H1 (cell line): ENCODE measurements at regions not wholly inside any gene's neighbourhood (a gene's known extent, or its start where the extent isn't known, plus 50 kb on each side); places are given as distances from the start of the nearest gene placed in this dataset.

Experiments
- CTCF ChIA-PET: fragments of 300-600 bp; sonication (Branson Sonifier 250); formaldehyde crosslinking; loops from one replicate; lab custom pipeline; 2021; ENCODE audit not compliant: partially characterized antibody; lab: Charles Lee
- POLR2A ChIA-PET: fragments of 300-600 bp; sonication (Branson Sonifier 250); formaldehyde crosslinking; loops from one replicate; lab custom pipeline; 2021; ENCODE audit warnings: inconsistent platforms; ENCODE audit not compliant: partially characterized antibody; lab: Charles Lee
- DNase-seq, 2 experiments: peaks; one replicate each; pipeline versions ENCODE4 v3.0.0 to v3.0.0-alpha.2; 2010 to 2022; ENCODE audit warnings: low spot score in 2 of 2, low read depth in 1 of 2, mixed read lengths in 1 of 2
- FAIRE-seq: peaks from 2 replicates; lab custom pipeline; 2011; peaks lifted over from hg19 to GRCh38; lab: Jason Lieb, UNC
- H2AFZ ChIP-seq: 2 replicates; pipeline ENCODE4 v1.8.1; 2012; ENCODE audit warnings: low read length, inconsistent platforms
- H2AK5ac ChIP-seq: 2 replicates; pipeline ENCODE4 v1.6.1; 2013; ENCODE audit warnings: low read depth, low read length
- H2BK120ac ChIP-seq: replicated peaks from 2 replicates; pipeline ENCODE3; 2013; ENCODE audit warnings: low read depth, low read length, inconsistent platforms
- H2BK12ac ChIP-seq: 2 replicates; pipeline ENCODE4 v1.6.1; 2013; ENCODE audit warnings: low read depth, low read length
- H2BK15ac ChIP-seq: 2 replicates; pipeline ENCODE4 v1.6.1; 2013; ENCODE audit warnings: low read length
- H2BK20ac ChIP-seq: 2 replicates; pipeline ENCODE4 v1.6.1; 2013; ENCODE audit warnings: low read length
- H2BK5ac ChIP-seq: 2 replicates; pipeline ENCODE4 v1.6.1; 2013; ENCODE audit warnings: low read depth, low read length
- H3K14ac ChIP-seq: 2 replicates; pipeline ENCODE4 v1.6.1; 2013; ENCODE audit warnings: inconsistent platforms; ENCODE audit not compliant: insufficient read length
- H3K18ac ChIP-seq: 2 replicates; pipeline ENCODE4 v1.6.1; 2013; ENCODE audit warnings: low read length; ENCODE audit errors: extremely low read depth
- H3K23ac ChIP-seq: 2 replicates; pipeline ENCODE4 v1.6.1; 2013; ENCODE audit warnings: inconsistent platforms; ENCODE audit not compliant: insufficient read length
- H3K23me2 ChIP-seq: 2 replicates; pipeline ENCODE4 v1.6.1; 2013; ENCODE audit warnings: low read depth, low read length
- H3K27ac ChIP-seq: 2 replicates; pipeline ENCODE4 v1.6.1; 2011; ENCODE audit warnings: low read depth, low read length, inconsistent platforms
- H3K27me3 ChIP-seq, 4 experiments: replicated peaks in 1 of 4; 1 replicate in 1 of 4; 2 replicates in 3 of 4; pipeline versions ENCODE4 v1.6.1 to v1.8.1; 2011 to 2013; ENCODE audit warnings: low read length in 3 of 4, mild to moderate bottlenecking in 3 of 4, inconsistent platforms in 2 of 4, mixed read lengths in 2 of 4, moderate library complexity in 1 of 4; ENCODE audit not compliant: control insufficient read depth in 3 of 4, insufficient read depth in 3 of 4; ENCODE audit errors: extremely low read depth in 1 of 4
- H3K36me3 ChIP-seq, 4 experiments: 2 replicates each; pipeline versions ENCODE4 v1.6.1 to v1.8.1; 2011 to 2013; ENCODE audit warnings: mild to moderate bottlenecking in 4 of 4, low read length in 3 of 4, moderate library complexity in 2 of 4, control low read depth in 1 of 4, inconsistent platforms in 1 of 4; ENCODE audit not compliant: insufficient read depth in 4 of 4, control insufficient read depth in 2 of 4
- H3K4ac ChIP-seq: replicated peaks from 2 replicates; pipeline ENCODE3; 2013; ENCODE audit warnings: low read length, low read depth, mixed read lengths, inconsistent platforms; ENCODE audit not compliant: insufficient read length
- H3K4me1 ChIP-seq, 4 experiments: replicated peaks in 1 of 4; 1 replicate in 1 of 4; 2 replicates in 3 of 4; pipeline versions ENCODE4 v1.6.1 to v1.8.1; 2011 to 2013; ENCODE audit warnings: low read length in 3 of 4, inconsistent platforms in 2 of 4, mixed read lengths in 1 of 4; ENCODE audit not compliant: insufficient read depth in 4 of 4, control insufficient read depth in 3 of 4
- H3K4me2 ChIP-seq, 2 experiments: 2 replicates each; pipeline versions ENCODE4 v1.6.1 to v1.8.1; 2011 to 2013; ENCODE audit warnings: low read depth in 2 of 2, low read length in 2 of 2, control low read depth in 1 of 2, inconsistent platforms in 1 of 2, mild to moderate bottlenecking in 1 of 2; ENCODE audit not compliant: insufficient read depth in 1 of 2
- H3K4me3 ChIP-seq, 4 experiments: fragments of 200-600, 300-600 bp in 1 of 4; sonication (generic), shearing (Covaris generic), sonication (Bioruptor Twin) in 1 of 4; 2 replicates each; pipeline versions ENCODE4 v1.5.1 to v1.8.1; 2011 to 2016; ENCODE audit warnings: low read length in 4 of 4, low read depth in 3 of 4, control low read depth in 2 of 4, inconsistent platforms in 2 of 4, mild to moderate bottlenecking in 2 of 4, mixed read lengths in 1 of 4, moderate library complexity in 1 of 4; ENCODE audit not compliant: insufficient read depth in 2 of 4; ENCODE audit errors: extremely low read depth in 1 of 4
- H3K56ac ChIP-seq: replicated peaks from 2 replicates; pipeline ENCODE3; 2013; ENCODE audit warnings: low read depth, mild to moderate bottlenecking, mixed read lengths, low read length, inconsistent platforms; ENCODE audit not compliant: insufficient read length
- H3K79me1 ChIP-seq: 2 replicates; pipeline ENCODE4 v1.6.1; 2013; ENCODE audit warnings: low read depth, low read length, control low read depth
- H3K79me2 ChIP-seq, 2 experiments: 2 replicates each; pipeline versions ENCODE4 v1.6.1 to v1.8.1; 2012 to 2013; ENCODE audit warnings: low read length in 2 of 2, mild to moderate bottlenecking in 2 of 2, inconsistent platforms in 1 of 2; ENCODE audit not compliant: insufficient read depth in 2 of 2, control insufficient read depth in 1 of 2
- H3K9ac ChIP-seq, 4 experiments: replicated peaks in 1 of 4; 1 replicate in 1 of 4; 2 replicates in 3 of 4; pipeline versions ENCODE4 v1.6.1 to v1.8.1; 2011 to 2013; ENCODE audit warnings: low read depth in 3 of 4, low read length in 3 of 4, control low read depth in 2 of 4, mild to moderate bottlenecking in 2 of 4, moderate library complexity in 2 of 4, inconsistent platforms in 1 of 4; ENCODE audit errors: extremely low read depth in 1 of 4
- H3K9me3 ChIP-seq, 2 experiments: 2 replicates each; pipeline versions ENCODE4 v1.6.1 to v1.8.1; 2012 to 2013; ENCODE audit warnings: mild to moderate bottlenecking in 2 of 2, moderate library complexity in 2 of 2, control low read depth in 1 of 2, inconsistent platforms in 1 of 2, low read depth in 1 of 2, low read length in 1 of 2, mixed read lengths in 1 of 2; ENCODE audit not compliant: insufficient read depth in 2 of 2
- H4K20me1 ChIP-seq, 2 experiments: replicated peaks in 1 of 2; 2 replicates each; pipeline versions ENCODE3 to v1.8.1; 2011 to 2013; ENCODE audit warnings: inconsistent platforms in 2 of 2, low read length in 2 of 2, mild to moderate bottlenecking in 1 of 2; ENCODE audit not compliant: insufficient read depth in 2 of 2, control insufficient read depth in 1 of 2
- H4K5ac ChIP-seq: 2 replicates; pipeline ENCODE4 v1.6.1; 2013; ENCODE audit warnings: low read length, low read depth, mixed read lengths, inconsistent platforms; ENCODE audit not compliant: insufficient read length
- H4K8ac ChIP-seq: 2 replicates; pipeline ENCODE4 v1.8.0; 2013; ENCODE audit warnings: mild to moderate bottlenecking, moderate library complexity, low read length, inconsistent platforms; ENCODE audit not compliant: insufficient read depth; ENCODE audit errors: extremely low read depth
- H4K91ac ChIP-seq: replicated peaks from 2 replicates; pipeline ENCODE3; 2013; ENCODE audit warnings: low read length, mixed read lengths, inconsistent platforms; ENCODE audit not compliant: insufficient read length
- CBX5 ChIP-seq: fragments of 300-800, 300-1000 bp; sonication (generic); IDR thresholded peaks from 2 replicates; pipeline ENCODE4 v1.7.1; 2016; ENCODE audit warnings: antibody characterized with exemption, low read length, low read depth
- POLR2AphosphoS5 ChIP-seq: IDR thresholded peaks from 2 replicates; pipeline ENCODE4 v1.6.1; 2011; ENCODE audit warnings: low read depth, low read length
- WGBS, 2 experiments: shearing (Covaris generic) in 1 of 2; methylation state at CpG; one replicate each; pipeline versions ENCODE4 v1.1.6 to v1.1.7; 2013 to 2015; ENCODE audit warnings: low lambda C conversion rate in 2 of 2, mixed read lengths in 2 of 2, inconsistent platforms in 1 of 2, low coverage in 1 of 2, missing lambda C conversion rate in 1 of 2; ENCODE audit not compliant: insufficient replicate concordance in 2 of 2, insufficient coverage in 1 of 2, insufficient read length in 1 of 2; ENCODE audit errors: extremely low coverage in 1 of 2, missing lambda C conversion rate in 1 of 2; 5-methylcytosine and 5-hydroxymethylcytosine counted together

- POLR2A ChIA-PET, result no interaction called here
- no peak for TF ChIP-seq POLR2AphosphoS5
- no peak for TF ChIP-seq CBX5
- H3K9me3 ChIP-seq, result no peaks in the 10 kb centered on the region; a peak in 1 of 4 replicates
- H3K4me3 ChIP-seq, result no peak overlapping the region
- no peak overlapping the region for H3K4ac ChIP-seq
- no peaks in the 10 kb centered on the region for H3K79me1 ChIP-seq
- no peak overlapping the region for H3K18ac ChIP-seq
- CTCF ChIA-PET, result no interaction called here
- FAIRE-seq, result no peak
- 90% methylated on average over 5 of the region's 5 CpGs; no CpG with 5 or more reads in 1 of the 2 experiments for whole genome bisulfite sequencing, 2 experiments
- no peak overlapping the region for H3K14ac ChIP-seq
- H3K23ac ChIP-seq, result no peak overlapping the region
- no peak overlapping the region for H2BK12ac ChIP-seq
- H2AK5ac ChIP-seq, result no peak overlapping the region
- no peak overlapping the region for H2BK120ac ChIP-seq
- no peak overlapping the region for H2BK20ac ChIP-seq
- H4K20me1 ChIP-seq, result no peaks in the 10 kb centered on the region
- no peaks in the 10 kb centered on the region for H3K23me2 ChIP-seq
- H3K27me3 ChIP-seq, result no peaks in the 10 kb centered on the region
- no peak overlapping the region for H4K91ac ChIP-seq
- H3K9ac ChIP-seq, result no peak overlapping the region
- no peaks in the 10 kb centered on the region for H3K79me2 ChIP-seq
- no peaks in the 10 kb centered on the region for H3K4me1 ChIP-seq
- H3K56ac ChIP-seq, result no peak overlapping the region
- H4K5ac ChIP-seq, result no peak overlapping the region
- no peak overlapping the region for H3K27ac ChIP-seq
- 0 out of 2 replicates have a peak overlapping the region, but pooled peaks have one; percentile 3 for H4K8ac ChIP-seq
- no peak overlapping the region for H3K4me2 ChIP-seq
- H2AFZ ChIP-seq, result no peak overlapping the region
- H2BK15ac ChIP-seq, result no peak overlapping the region
- no peak for DNase-seq
- no peak overlapping the region for H2BK5ac ChIP-seq
- H3K36me3 ChIP-seq, result no peaks in the 10 kb centered on the region
Observed at GRCh38 chr4:177528620-177529019, 86.4 kb upstream of the AGA start.
